ENCODE measurements at regions not wholly inside any gene's neighbourhood (a gene's known extent, or its start where the extent isn't known, plus 50 kb on each side); places are given as distances from the start of the nearest gene placed in this dataset.

DNA sequence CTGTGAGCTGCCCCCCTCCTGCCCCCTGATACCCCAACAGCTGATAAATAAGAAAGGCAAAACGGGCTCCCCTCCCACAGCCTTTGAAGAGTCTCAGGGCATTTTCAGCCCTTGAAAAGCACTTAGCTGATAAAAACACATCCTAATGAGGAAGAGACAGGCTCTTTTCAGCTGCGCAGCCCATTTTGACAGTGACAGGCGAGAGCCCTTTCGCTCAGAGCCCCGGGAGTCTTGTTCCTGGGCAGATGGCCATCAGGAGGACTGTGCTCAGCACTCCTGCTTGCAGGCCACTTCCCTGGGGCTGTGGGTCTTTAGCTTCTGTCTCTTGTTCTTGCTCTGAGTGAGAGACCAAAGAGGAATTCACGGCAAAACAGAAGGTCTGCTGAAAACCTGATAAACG, 757.2 kb downstream of the BRD1 start:
- in situ Hi-C loops (cut with HindIII; ENCODE audit: low sequenced_read_pairs): loop anchor here (25.0 kb wide), 1 partner anchor 117 kb away; no protein-coding TSS in a partner anchor

DNA sequence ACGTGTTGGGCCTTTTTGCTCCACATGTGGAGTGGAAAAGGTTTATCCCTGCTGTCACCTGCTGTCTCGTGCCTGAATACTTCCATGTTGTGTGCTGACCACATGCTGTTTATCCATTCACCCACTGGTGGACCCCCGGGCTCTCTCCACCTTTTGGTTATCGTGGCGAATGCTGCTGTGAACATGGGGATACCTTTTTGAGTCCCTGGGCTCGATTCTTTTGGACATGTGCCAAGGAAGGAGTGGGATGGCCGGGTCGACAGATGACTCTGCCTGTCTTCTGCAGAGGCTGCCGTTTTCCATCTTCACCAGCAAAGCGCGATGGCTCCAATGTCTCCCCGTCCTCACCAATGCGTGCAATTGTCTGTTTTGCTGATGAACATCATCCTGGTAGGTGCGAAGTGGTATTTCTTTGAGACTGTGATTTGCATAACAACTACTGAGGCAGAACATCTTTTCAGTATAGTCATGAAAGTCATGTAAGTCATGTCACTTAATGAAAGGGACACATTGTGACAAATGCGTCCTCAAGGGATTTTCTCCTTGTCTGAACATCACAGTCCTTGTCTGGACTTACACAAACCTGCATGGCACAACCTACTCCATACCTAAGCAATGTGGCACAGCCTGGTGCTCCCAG, 758.7 kb downstream of the BRD1 start:
- in situ Hi-C loops (cut with HindIII; ENCODE audit: low sequenced_read_pairs): loop anchor here (25.0 kb wide), 1 partner anchor 118 kb away; no protein-coding TSS in a partner anchor

- in situ Hi-C loops (cut with HindIII; ENCODE audit: low sequenced_read_pairs): loop anchor here (25.0 kb wide), 1 partner anchor 120 kb away; no protein-coding TSS in a partner anchor
These were observed 760.2 kb downstream of the BRD1 start for GRCh38 chr22:49067504-49067903.

GRCh38 chr22:49066619-49067018, 761.1 kb downstream of the BRD1 start:
- in situ Hi-C loops (cut with HindIII; ENCODE audit: low sequenced_read_pairs): loop anchor here (25.0 kb wide), 1 partner anchor 121 kb away; no protein-coding TSS in a partner anchor

GRCh38 chr22:49064836-49065235, 762.8 kb downstream of the BRD1 start:
- in situ Hi-C loops (cut with HindIII; ENCODE audit: low sequenced_read_pairs): loop anchor here (25.0 kb wide), 1 partner anchor 122 kb away; no protein-coding TSS in a partner anchor

DNA sequence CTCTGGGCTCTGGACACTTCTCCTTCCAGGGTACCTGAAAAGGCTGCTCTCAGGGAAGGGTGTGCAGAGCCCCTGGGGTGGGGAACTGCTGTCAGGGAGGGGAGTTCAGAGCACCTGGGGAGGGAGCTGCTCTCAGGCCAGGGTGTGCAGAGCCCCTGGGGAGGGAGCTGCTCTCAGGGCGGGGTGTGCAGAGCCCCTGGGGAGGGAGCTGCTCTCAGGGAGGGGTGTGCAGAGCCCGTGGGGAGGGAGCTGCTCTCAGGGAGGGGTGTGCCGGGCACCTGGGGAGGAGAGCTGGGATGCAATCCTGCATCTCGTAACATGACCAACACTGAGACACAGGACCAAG, 764.2 kb downstream of the BRD1 start:
- in situ Hi-C loops (cut with HindIII; ENCODE audit: low sequenced_read_pairs): loop anchor here (25.0 kb wide), 1 partner anchor 124 kb away; no protein-coding TSS in a partner anchor

DNA sequence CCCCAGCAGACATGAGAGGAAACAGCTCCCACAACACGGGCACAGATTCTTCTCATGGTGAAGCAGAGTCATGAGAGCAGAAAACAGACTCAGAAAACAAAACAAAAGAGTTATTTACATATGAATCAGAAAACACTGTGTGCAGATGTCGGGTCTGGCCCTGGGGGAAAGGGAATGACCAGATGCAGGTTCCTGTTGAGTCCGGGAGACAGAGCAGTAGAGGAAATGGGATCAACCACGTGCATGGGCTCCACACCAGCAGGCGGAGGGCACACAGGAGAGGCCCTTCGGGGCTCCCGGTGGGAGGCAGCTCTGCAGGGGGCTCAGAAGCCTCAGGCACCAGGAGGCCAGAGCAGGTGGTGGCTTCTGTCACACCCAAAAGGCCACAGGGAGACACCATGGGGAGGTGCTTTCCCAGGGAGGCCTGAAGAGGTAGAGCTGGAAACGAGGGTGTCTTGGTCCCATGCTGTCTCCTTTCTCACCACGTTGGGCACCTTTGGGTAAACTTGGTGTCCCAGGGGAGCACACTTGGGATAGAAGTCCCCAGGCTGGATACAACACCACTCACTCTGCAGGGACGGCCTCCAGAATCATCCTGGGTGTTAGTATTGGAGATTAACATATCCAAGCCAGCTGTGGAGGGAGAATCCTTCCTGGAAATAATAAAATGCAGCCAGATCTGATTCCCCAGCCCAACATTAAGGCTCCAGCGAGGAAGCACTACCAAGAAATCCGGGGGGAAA, 764.7 kb downstream of the BRD1 start:
- in situ Hi-C loops (cut with HindIII; ENCODE audit: low sequenced_read_pairs): loop anchor here (25.0 kb wide), 1 partner anchor 124 kb away; no protein-coding TSS in a partner anchor

- in situ Hi-C loops (cut with HindIII; ENCODE audit: low sequenced_read_pairs): loop anchor here (25.0 kb wide), 1 partner anchor 125 kb away; no protein-coding TSS in a partner anchor
These were observed 765.4 kb downstream of the BRD1 start for GRCh38 chr22:49062155-49062801.

GRCh38 chr22:49057910-49058309, 769.8 kb downstream of the BRD1 start:
- in situ Hi-C loops (cut with HindIII; ENCODE audit: low sequenced_read_pairs): loop anchor here (25.0 kb wide), 1 partner anchor 129 kb away; no protein-coding TSS in a partner anchor

DNA sequence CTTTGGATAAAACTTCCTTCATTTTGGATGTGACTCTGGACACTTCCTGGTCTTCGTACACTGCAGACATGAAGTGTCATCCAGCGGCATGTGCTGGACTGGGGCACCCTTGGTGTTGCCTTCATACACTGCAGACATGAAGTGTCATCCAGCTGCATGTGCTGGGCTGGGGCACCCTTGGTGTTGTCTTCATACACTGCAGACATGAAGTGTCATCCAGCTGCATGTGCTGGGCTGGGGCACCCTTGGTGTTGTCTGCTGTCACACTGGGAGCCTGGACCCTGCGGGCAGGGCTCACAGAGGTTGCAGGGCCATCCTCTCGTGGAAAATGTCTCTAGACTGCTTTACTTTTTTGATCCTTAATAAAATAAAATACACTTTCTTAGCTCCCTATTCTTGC, 771.4 kb downstream of the BRD1 start:
- in situ Hi-C loops (cut with HindIII; ENCODE audit: low sequenced_read_pairs): loop anchor here (25.0 kb wide), 1 partner anchor 131 kb away; no protein-coding TSS in a partner anchor

DNA sequence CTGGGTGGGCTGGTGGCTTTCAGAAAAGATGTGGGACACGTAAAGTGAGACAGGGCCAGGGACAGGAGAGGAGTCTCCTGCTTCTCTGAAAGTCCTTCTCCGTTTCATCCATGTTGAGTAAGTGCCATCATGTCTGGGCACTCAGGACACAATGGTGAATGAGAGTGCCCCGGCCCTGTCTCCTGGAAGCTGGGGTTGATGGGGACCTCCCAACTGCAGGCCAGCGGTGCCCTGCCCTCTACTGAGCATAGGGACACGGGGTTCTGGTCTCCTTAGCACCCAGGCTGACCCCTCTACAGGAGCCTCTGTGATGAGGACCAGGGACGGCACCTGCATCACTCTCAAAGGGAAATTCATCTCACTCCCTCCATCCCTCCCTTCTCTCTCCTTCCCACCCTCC, 772.3 kb downstream of the BRD1 start:
- in situ Hi-C loops (cut with HindIII; ENCODE audit: low sequenced_read_pairs): loop anchor here (25.0 kb wide), 1 partner anchor 132 kb away; no protein-coding TSS in a partner anchor

- in situ Hi-C loops (cut with HindIII; ENCODE audit: low sequenced_read_pairs): loop anchor here (25.0 kb wide), 1 partner anchor 134 kb away; no protein-coding TSS in a partner anchor
These were observed 774.1 kb downstream of the BRD1 start for GRCh38 chr22:49053578-49053977.

DNA sequence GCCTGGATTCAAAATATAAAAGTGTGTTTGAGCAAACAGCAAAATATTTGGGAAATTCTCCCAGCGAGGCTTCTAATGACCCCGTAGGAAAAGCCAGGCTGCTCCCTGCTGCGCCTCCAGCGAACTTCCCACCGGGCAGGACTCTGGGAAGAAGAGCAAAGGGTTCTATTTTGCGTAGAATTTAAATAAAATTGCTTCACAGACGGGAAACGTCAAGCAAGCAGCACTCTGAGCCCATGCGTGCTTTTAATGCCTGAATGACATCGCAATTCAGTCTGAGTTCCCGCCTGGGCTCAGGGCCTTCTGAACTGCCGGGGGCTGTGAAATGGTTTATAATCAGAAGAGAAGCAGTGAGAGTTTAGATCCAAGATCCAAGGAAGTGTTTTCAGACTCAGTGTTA, 775.1 kb downstream of the BRD1 start:
- in situ Hi-C loops (cut with HindIII; ENCODE audit: low sequenced_read_pairs): loop anchor here (25.0 kb wide), 1 partner anchor 135 kb away; no protein-coding TSS in a partner anchor

- in situ Hi-C loops (cut with HindIII; ENCODE audit: low sequenced_read_pairs): loop anchor here (25.0 kb wide), 1 partner anchor 135 kb away; no protein-coding TSS in a partner anchor
These were observed 775.6 kb downstream of the BRD1 start for GRCh38 chr22:49052023-49052538.

DNA sequence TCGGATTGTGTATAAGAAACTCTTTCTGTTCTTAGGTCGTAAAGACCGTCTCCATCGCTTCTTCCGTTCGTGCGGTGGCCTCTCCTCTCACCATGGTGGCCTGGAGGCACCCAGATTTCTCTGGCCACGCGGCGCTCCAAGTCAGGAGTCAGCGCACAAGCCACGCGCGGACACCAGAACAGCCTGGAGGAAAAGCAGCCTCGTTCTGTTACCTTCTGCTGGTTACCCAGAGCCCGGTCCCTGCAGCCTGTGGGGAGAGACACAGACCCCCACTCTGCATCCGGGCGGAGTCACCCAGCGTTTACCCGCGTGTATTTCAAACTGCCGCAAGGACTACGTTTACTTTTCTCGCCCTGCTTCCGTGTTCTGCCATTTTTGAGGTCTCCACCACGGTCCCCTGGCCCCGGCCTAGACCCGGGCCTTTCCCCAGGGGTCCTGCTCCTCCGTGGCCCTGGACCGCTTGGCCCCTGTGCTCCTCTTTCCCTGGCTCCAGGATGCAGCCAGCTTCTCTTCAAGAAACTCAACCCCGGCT, 776.1 kb downstream of the BRD1 start:
- in situ Hi-C loops (cut with HindIII; ENCODE audit: low sequenced_read_pairs): loop anchor here (25.0 kb wide), 1 partner anchor 136 kb away; no protein-coding TSS in a partner anchor

DNA sequence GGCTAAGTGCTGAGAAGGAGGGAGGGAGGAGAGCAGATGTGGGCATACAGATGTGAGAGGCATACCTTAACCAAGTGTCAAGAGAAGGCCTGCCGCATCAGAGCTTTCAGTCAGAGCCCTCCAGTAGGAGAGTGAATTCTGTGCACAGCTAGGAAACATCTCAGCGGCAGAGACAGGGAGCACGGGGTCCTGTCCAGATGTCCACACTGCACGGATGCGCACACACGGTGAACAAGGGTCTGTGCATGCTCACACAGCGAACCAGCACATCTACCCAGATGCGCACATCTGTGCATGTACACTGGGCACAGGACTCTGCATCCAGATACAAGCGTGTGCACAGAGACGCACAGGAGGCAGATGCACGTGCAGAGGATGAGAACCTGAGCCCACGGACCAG, 778.0 kb downstream of the BRD1 start:
- in situ Hi-C loops (cut with HindIII; ENCODE audit: low sequenced_read_pairs): loop anchor here (25.0 kb wide), 1 partner anchor 138 kb away; no protein-coding TSS in a partner anchor

GRCh38 chr22:49048591-49048990, 779.1 kb downstream of the BRD1 start:
- in situ Hi-C loops (cut with HindIII; ENCODE audit: low sequenced_read_pairs): no loop called here

GRCh38 chr22:49047447-49047846, 780.2 kb downstream of the BRD1 start:
- in situ Hi-C loops (cut with HindIII; ENCODE audit: low sequenced_read_pairs): no loop called here

- in situ Hi-C loops (cut with HindIII; ENCODE audit: low sequenced_read_pairs): no loop called here
These were observed 780.9 kb downstream of the BRD1 start for GRCh38 chr22:49046546-49047361.

All from DLD1 (cell line).